MM.1S (cell line): ENCODE measurements at regions not wholly inside any gene's neighbourhood (a gene's known extent, or its start where the extent isn't known, plus 50 kb on each side); places are given as distances from the start of the nearest gene placed in this dataset.
"Not testable (repeated sequence)": the region's sequence is repeated elsewhere in the genome, so short reads cannot be mapped to it uniquely, and the experiment has no call there.

Experiments
- DNase-seq: peaks from one replicate; pipeline ENCODE4 v3.0.0-alpha.2; 2015
- H2AFZ ChIP-seq: fragments of 300-600 bp; sonication (generic); 2 replicates; pipeline ENCODE4 v1.6.0; 2016; ENCODE audit warnings: antibody characterized with exemption, low read length
- H3F3A ChIP-seq: fragments of 300-600 bp; sonication (generic); 2 replicates; pipeline ENCODE4 v1.6.1; 2016; ENCODE audit warnings: mild to moderate bottlenecking, antibody characterized with exemption, low read length, moderate library complexity, mixed read lengths; ENCODE audit not compliant: insufficient read depth
- H3K27ac ChIP-seq: fragments of 300-600 bp; sonication (generic); 2 replicates; pipeline ENCODE4 v1.5.1; 2016; ENCODE audit warnings: mild to moderate bottlenecking, low read length
- H3K27me3 ChIP-seq: fragments of 300-600 bp; sonication (generic); replicated peaks from 2 replicates; pipeline ENCODE4 v1.6.0; 2016; ENCODE audit warnings: low read length; ENCODE audit not compliant: insufficient read depth
- H3K36me3 ChIP-seq: fragments of 300-600 bp; sonication (generic); replicated peaks from 2 replicates; pipeline ENCODE4 v1.6.1; 2016; ENCODE audit warnings: mild to moderate bottlenecking, low read length, mixed read lengths; ENCODE audit not compliant: insufficient read depth
- H3K4me1 ChIP-seq: fragments of 300-600 bp; sonication (generic); 2 replicates; pipeline ENCODE4 v1.6.1; 2016; ENCODE audit warnings: low read length, mixed read lengths
- H3K4me2 ChIP-seq: fragments of 300-600 bp; sonication (generic); 2 replicates; pipeline ENCODE4 v1.6.0; 2016; ENCODE audit warnings: low read depth, low read length
- H3K4me3 ChIP-seq: fragments of 300-600 bp; sonication (generic); 2 replicates; pipeline ENCODE4 v1.5.1; 2016; ENCODE audit warnings: low read length, mixed read lengths
- H3K79me2 ChIP-seq: fragments of 300-600 bp; sonication (generic); 2 replicates; pipeline ENCODE4 v1.6.1; 2016; ENCODE audit warnings: mixed run types, low read length, mixed read lengths
- H3K9ac ChIP-seq: fragments of 300-600 bp; sonication (generic); 2 replicates; pipeline ENCODE4 v1.6.1; 2016; ENCODE audit warnings: low read length, mixed read lengths
- H3K9me2 ChIP-seq: fragments of 300-600 bp; sonication (generic); replicated peaks from 2 replicates; pipeline ENCODE4 v1.6.1; 2016; ENCODE audit warnings: mild to moderate bottlenecking, low read length, mixed read lengths; ENCODE audit not compliant: insufficient read depth
- H3K9me3 ChIP-seq: fragments of 300-600 bp; sonication (generic); replicated peaks from 2 replicates; pipeline ENCODE4 v1.6.1; 2016; ENCODE audit warnings: mild to moderate bottlenecking, low read length, mixed read lengths; ENCODE audit not compliant: insufficient read depth
- H4K20me1 ChIP-seq: fragments of 300-600 bp; sonication (generic); 2 replicates; pipeline ENCODE4 v1.6.1; 2016; ENCODE audit warnings: mild to moderate bottlenecking, low read length, moderate library complexity, mixed read lengths; ENCODE audit not compliant: insufficient read depth
- CTCF ChIP-seq: fragments of 300-600 bp; sonication (generic); IDR thresholded peaks from 2 replicates; pipeline ENCODE4 v1.5.1; 2016; ENCODE audit warnings: antibody characterized with exemption, low read length, mixed read lengths
- EZH2 ChIP-seq: fragments of 300-600 bp; sonication (generic); optimal IDR thresholded peaks from 2 replicates; pipeline ENCODE3; 2017; ENCODE audit warnings: low read depth, mild to moderate bottlenecking, antibody characterized with exemption, low read length, mixed read lengths
- EZH2phosphoT487 ChIP-seq: fragments of 300-600 bp; sonication (generic); IDR thresholded peaks from 2 replicates; pipeline ENCODE4 v1.6.1; 2018; ENCODE audit warnings: antibody characterized with exemption, low read length

GRCh38 chr17:83170571-83171260 lies 91.3 kb downstream of the METRNL start:
- Histone ChIP-seq H3K4me1 (no peaks in the 10 kb centered on the region), H3K9me2 (no peaks in the 10 kb centered on the region), H3K9me3 (no peaks in the 10 kb centered on the region), H3K4me3 (no peak overlapping the region), H3K4me2 (no peak overlapping the region), H4K20me1 (no peaks in the 10 kb centered on the region), H2AFZ (no peak overlapping the region), H3K9ac (no peak overlapping the region), H3K79me2 (no peaks in the 10 kb centered on the region), H3K27ac (no peak overlapping the region), H3K27me3 (peaks cover 77% of the 10 kb centered on the region), H3K36me3 (no peaks in the 10 kb centered on the region), H3F3A (no peaks in the 10 kb centered on the region)
- TF ChIP-seq EZH2phosphoT487 (no peak), EZH2 (no peak), CTCF (no peak)
- no peak for DNase-seq

DNA sequence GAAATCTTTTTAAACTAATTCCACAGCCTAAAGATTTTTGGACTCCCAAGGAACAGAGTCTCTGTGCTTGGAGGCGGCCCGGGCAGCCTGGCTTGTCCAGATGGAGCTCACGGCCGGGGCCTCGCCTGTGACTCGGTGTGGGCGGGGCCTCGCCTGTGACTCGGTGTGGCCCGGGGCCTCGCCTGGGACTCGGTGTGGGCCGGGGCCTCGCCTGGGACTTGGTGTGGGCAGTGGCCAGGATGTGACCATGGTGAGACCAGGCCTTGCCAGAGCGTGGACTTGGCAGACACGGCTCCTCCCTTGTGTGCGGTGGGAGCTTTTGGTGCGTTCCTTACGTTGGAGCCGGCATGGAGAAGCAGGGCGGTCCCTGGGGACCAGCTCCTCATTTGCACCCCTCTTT lies 92.3 kb downstream of the METRNL start:
- Histone ChIP-seq H4K20me1 (no peaks in the 10 kb centered on the region), H3K79me2 (no peaks in the 10 kb centered on the region), H3F3A (no peaks in the 10 kb centered on the region), H3K27me3 (peaks cover 79% of the 10 kb centered on the region), H2AFZ (no peak overlapping the region), H3K4me2 (no peak overlapping the region), H3K36me3 (no peaks in the 10 kb centered on the region), H3K9me3 (no peaks in the 10 kb centered on the region), H3K9me2 (no peaks in the 10 kb centered on the region), H3K4me3 (no peak overlapping the region), H3K27ac (no peak overlapping the region), H3K4me1 (no peaks in the 10 kb centered on the region), H3K9ac (no peak overlapping the region)
- DNase-seq, result no peak
- no peak for TF ChIP-seq EZH2
- TF ChIP-seq CTCF, result no peak
- TF ChIP-seq EZH2phosphoT487, result no peak

DNA sequence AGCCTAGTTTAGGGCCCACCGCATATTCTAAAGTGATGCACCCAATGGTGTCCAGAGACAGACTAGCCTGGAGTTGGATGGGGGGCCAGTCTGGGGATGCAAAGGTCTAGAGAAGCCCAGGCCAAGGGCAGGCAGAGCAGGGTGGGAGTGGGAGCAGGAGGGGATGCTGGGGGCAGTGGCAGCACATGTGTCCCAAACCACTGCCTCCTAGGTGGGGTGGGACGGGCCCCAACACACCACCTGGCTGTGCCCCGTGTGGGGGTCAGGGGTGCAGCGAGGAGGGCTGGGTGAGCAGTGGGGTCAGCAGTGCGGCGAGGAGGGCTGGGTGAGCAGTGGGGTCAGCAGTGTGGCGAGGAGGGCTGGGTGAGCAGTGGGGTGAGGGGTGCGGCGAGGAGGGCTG lies 92.7 kb downstream of the METRNL start:
- H3K4me2 ChIP-seq, H3F3A ChIP-seq, DNase-seq, H3K27ac ChIP-seq, H3K9ac ChIP-seq, H3K79me2 ChIP-seq, H4K20me1 ChIP-seq, H3K9me3 ChIP-seq, H3K36me3 ChIP-seq, H3K9me2 ChIP-seq, H3K4me3 ChIP-seq, H2AFZ ChIP-seq, H3K4me1 ChIP-seq: not testable (repeated sequence)
- H3K27me3 ChIP-seq, result peaks cover 79% of the 10 kb centered on the region

- not testable (repeated sequence) for H3K4me3 ChIP-seq, H3F3A ChIP-seq
Observed at GRCh38 chr17:83172646-83173045, 93.2 kb downstream of the METRNL start.

GRCh38 chr17:83173180-83173913 lies 93.9 kb downstream of the METRNL start:
- not testable (repeated sequence) for H3F3A ChIP-seq, H3K27ac ChIP-seq, H4K20me1 ChIP-seq, DNase-seq, H3K4me3 ChIP-seq, H3K9me3 ChIP-seq, H3K36me3 ChIP-seq, H3K9me2 ChIP-seq, H3K4me2 ChIP-seq, H3K9ac ChIP-seq, H2AFZ ChIP-seq, H3K4me1 ChIP-seq, H3K79me2 ChIP-seq
- peaks cover 84% of the 10 kb centered on the region for H3K27me3 ChIP-seq

More at GRCh38 chr17:83172646-83173045, 93.2 kb downstream of the METRNL start:
- not testable (repeated sequence) for H4K20me1 ChIP-seq, H3K4me1 ChIP-seq, H3K27ac ChIP-seq, DNase-seq, H3K9me2 ChIP-seq, H3K36me3 ChIP-seq, H3K79me2 ChIP-seq, H3K9ac ChIP-seq, H3K9me3 ChIP-seq, H3K4me2 ChIP-seq, H2AFZ ChIP-seq
- peaks cover 81% of the 10 kb centered on the region for H3K27me3 ChIP-seq
